ENCODE measurements at regions not wholly inside any gene's neighbourhood (a gene's known extent, or its start where the extent isn't known, plus 50 kb on each side); places are given as distances from the start of the nearest gene placed in this dataset.
"Not testable (repeated sequence)": the region's sequence is repeated elsewhere in the genome, so short reads cannot be mapped to it uniquely, and the experiment has no call there.

GRCh38 chr4:73671348-73671747, 51.1 kb upstream of the RASSF6 start:
- not testable (repeated sequence) for H3K9me3 ChIP-seq (ENCODE audit: low read depth, low read length); DNase-seq (ENCODE audit: insufficient read length, low spot score, missing footprints); H3K27me3 ChIP-seq (ENCODE audit: insufficient read depth, low read length); H3K27ac ChIP-seq (ENCODE audit: low read depth, low read length); H3K79me2 ChIP-seq (ENCODE audit: insufficient read depth, low read length); H2AFZ ChIP-seq (ENCODE audit: low read length); H3K4me2 ChIP-seq (ENCODE audit: insufficient read depth, low read length); H3K4me3 ChIP-seq (ENCODE audit: insufficient read depth, low read length); H4K20me1 ChIP-seq (ENCODE audit: insufficient read depth, low read length); H3K36me3 ChIP-seq (ENCODE audit: insufficient read depth, low read length)
- peaks cover 11% of the 10 kb centered on the region for H3K4me1 ChIP-seq (ENCODE audit: insufficient read depth, low read length)

DNA sequence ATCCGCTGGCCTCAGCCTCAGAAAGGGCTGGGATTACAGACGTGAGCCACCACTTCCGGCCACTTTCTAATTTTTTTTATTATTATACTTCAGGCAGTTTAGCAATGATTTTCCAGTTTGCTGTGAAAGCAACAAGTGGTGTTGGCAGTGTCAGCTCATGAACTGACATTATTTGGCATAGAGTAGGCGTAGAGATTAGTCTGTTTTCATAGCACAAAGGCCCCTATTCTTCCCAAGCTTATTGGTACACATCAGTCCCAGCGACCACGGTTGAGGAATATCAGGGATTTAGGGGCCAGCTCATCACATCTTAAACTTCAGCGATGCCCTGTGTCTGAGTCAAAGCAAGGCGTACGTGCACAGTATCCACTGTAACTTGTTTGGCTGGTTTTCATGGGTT, 53.0 kb upstream of the RASSF6 start:
- no peak overlapping the region for H2AFZ ChIP-seq (ENCODE audit: low read length)
- TF ChIP-seq CTCF (IDR thresholded peaks at IDR 0.05; ENCODE audit: extremely low read depth, low read depth, low read length): no peak
- DNase-seq (ENCODE audit: insufficient read length, low spot score, missing footprints): no peak
- no peak overlapping the region for H3K4me2 ChIP-seq (ENCODE audit: insufficient read depth, low read length)
- H3K9me3 ChIP-seq (ENCODE audit: low read depth, low read length): no peaks in the 10 kb centered on the region
- H3K27me3 ChIP-seq (ENCODE audit: insufficient read depth, low read length): no peaks in the 10 kb centered on the region
- no peaks in the 10 kb centered on the region for H3K36me3 ChIP-seq (ENCODE audit: insufficient read depth, low read length)
- H3K79me2 ChIP-seq (ENCODE audit: insufficient read depth, low read length): no peaks in the 10 kb centered on the region
- H4K20me1 ChIP-seq (ENCODE audit: insufficient read depth, low read length): no peaks in the 10 kb centered on the region
- H3K27ac ChIP-seq (ENCODE audit: low read depth, low read length): no peak overlapping the region
- peaks cover 15% of the 10 kb centered on the region for H3K4me1 ChIP-seq (ENCODE audit: insufficient read depth, low read length)
- no peak overlapping the region for H3K4me3 ChIP-seq (ENCODE audit: insufficient read depth, low read length)

DNA sequence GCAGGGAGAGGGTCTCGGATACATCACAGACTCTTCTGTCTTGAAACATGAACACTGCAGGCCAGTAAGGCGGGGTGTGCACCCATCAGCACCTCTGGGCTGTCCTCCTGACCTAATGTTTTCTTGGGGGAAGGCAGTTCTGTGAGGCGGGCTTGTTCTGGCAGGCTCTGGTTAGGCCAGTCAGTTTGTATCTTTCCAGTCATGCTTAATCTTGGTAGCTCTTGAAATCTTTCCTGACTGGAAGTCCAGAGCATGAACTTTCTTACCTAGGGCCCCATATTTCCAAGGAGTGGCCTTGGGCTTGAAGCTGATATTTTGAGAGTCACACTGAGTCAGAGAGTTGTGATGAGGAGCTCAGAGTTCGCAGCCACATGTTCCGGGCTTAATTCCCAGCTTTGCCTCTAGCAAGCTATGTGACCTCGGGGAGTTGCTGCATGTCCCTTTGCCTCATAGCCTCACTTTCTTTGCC, 54.2 kb upstream of the RASSF6 start:
- H3K36me3 ChIP-seq (ENCODE audit: insufficient read depth, low read length): no peaks in the 10 kb centered on the region
- no peak for DNase-seq (ENCODE audit: insufficient read length, low spot score, missing footprints)
- no peak overlapping the region for H3K27ac ChIP-seq (ENCODE audit: low read depth, low read length)
- H3K79me2 ChIP-seq (ENCODE audit: insufficient read depth, low read length): no peaks in the 10 kb centered on the region
- no peak overlapping the region for H3K4me3 ChIP-seq (ENCODE audit: insufficient read depth, low read length)
- no peaks in the 10 kb centered on the region for H3K9me3 ChIP-seq (ENCODE audit: low read depth, low read length)
- TF ChIP-seq CTCF (IDR thresholded peaks at IDR 0.05; ENCODE audit: extremely low read depth, low read depth, low read length): no peak
- no peaks in the 10 kb centered on the region for H4K20me1 ChIP-seq (ENCODE audit: insufficient read depth, low read length)
- no peaks in the 10 kb centered on the region for H3K27me3 ChIP-seq (ENCODE audit: insufficient read depth, low read length)
- H2AFZ ChIP-seq (ENCODE audit: low read length): no peak overlapping the region
- no peak overlapping the region for H3K4me2 ChIP-seq (ENCODE audit: insufficient read depth, low read length)
- peaks cover 9% of the 10 kb centered on the region for H3K4me1 ChIP-seq (ENCODE audit: insufficient read depth, low read length)

GRCh38 chr4:73675623-73676022, 55.4 kb upstream of the RASSF6 start:
- no peaks in the 10 kb centered on the region for H4K20me1 ChIP-seq (ENCODE audit: insufficient read depth, low read length)
- H3K36me3 ChIP-seq (ENCODE audit: insufficient read depth, low read length): no peaks in the 10 kb centered on the region
- no peak overlapping the region for H3K4me3 ChIP-seq (ENCODE audit: insufficient read depth, low read length)
- H3K79me2 ChIP-seq (ENCODE audit: insufficient read depth, low read length): no peaks in the 10 kb centered on the region
- H2AFZ ChIP-seq (ENCODE audit: low read length): no peak overlapping the region
- H3K27me3 ChIP-seq (ENCODE audit: insufficient read depth, low read length): no peaks in the 10 kb centered on the region
- DNase-seq (ENCODE audit: insufficient read length, low spot score, missing footprints): no peak
- H3K4me2 ChIP-seq (ENCODE audit: insufficient read depth, low read length): no peak overlapping the region
- peaks cover 16% of the 10 kb centered on the region for H3K4me1 ChIP-seq (ENCODE audit: insufficient read depth, low read length)
- TF ChIP-seq CTCF (IDR thresholded peaks at IDR 0.05; ENCODE audit: extremely low read depth, low read depth, low read length): no peak
- no peaks in the 10 kb centered on the region for H3K9me3 ChIP-seq (ENCODE audit: low read depth, low read length)
- no peak overlapping the region for H3K27ac ChIP-seq (ENCODE audit: low read depth, low read length)
